ENCODE measurements at regions not wholly inside any gene's neighbourhood (a gene's known extent, or its start where the extent isn't known, plus 50 kb on each side); places are given as distances from the start of the nearest gene placed in this dataset.

DNA sequence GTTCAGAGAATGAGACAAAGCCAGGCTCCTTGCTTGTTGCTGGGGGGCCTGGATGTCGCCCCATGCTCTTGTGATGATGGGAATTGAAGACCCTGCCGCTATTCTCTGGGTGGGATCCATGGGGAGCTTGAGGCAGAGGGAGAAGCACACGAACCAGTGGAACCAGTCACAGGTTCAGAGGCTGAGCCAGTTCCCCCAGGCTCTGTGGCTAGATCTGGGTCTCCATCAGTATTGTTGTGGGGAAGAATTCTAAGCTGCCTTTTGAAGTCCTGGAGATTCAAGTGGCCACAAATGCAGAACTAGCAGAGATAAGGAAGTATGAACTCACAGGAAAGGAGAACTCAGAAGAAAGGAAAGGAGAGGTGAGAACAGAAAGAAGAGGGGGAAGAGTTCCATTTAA lies 219.4 kb downstream of the MSX2 start:
- TF ChIP-seq POLR2A (IDR thresholded peaks at IDR 0.05): no peak
- TF ChIP-seq, protein P1, sequence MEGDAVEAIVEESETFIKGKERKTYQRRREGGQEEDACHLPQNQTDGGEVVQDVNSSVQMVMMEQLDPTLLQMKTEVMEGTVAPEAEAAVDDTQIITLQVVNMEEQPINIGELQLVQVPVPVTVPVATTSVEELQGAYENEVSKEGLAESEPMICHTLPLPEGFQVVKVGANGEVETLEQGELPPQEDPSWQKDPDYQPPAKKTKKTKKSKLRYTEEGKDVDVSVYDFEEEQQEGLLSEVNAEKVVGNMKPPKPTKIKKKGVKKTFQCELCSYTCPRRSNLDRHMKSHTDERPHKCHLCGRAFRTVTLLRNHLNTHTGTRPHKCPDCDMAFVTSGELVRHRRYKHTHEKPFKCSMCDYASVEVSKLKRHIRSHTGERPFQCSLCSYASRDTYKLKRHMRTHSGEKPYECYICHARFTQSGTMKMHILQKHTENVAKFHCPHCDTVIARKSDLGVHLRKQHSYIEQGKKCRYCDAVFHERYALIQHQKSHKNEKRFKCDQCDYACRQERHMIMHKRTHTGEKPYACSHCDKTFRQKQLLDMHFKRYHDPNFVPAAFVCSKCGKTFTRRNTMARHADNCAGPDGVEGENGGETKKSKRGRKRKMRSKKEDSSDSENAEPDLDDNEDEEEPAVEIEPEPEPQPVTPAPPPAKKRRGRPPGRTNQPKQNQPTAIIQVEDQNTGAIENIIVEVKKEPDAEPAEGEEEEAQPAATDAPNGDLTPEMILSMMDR (IDR thresholded peaks at IDR 0.05): no peak
